KMS-11 (cell line): ENCODE measurements at regions not wholly inside any gene's neighbourhood (a gene's known extent, or its start where the extent isn't known, plus 50 kb on each side); places are given as distances from the start of the nearest gene placed in this dataset.

ENCODE experiments used
- H2AFZ ChIP-seq: fragments of 200-600 bp; sonication (generic); 2 replicates; pipeline ENCODE4 v1.6.1; 2016; ENCODE audit warnings: antibody characterized with exemption, mixed run types, low read depth
- H3K27ac ChIP-seq: fragments of 200-600 bp; sonication (generic); 2 replicates; pipeline ENCODE4 v1.6.1; 2016; ENCODE audit warnings: mild to moderate bottlenecking, mixed run types
- H3K27me3 ChIP-seq: fragments of 200-600 bp; sonication (generic); 2 replicates; pipeline ENCODE4 v1.6.1; 2017; ENCODE audit warnings: mild to moderate bottlenecking, low read depth, mixed run types, moderate library complexity; ENCODE audit not compliant: insufficient read depth
- H3K36me3 ChIP-seq: fragments of 200-600 bp; sonication (generic); 2 replicates; pipeline ENCODE4 v1.6.1; 2017; ENCODE audit warnings: mild to moderate bottlenecking, mixed run types; ENCODE audit not compliant: insufficient read depth
- H3K4me1 ChIP-seq: fragments of 200-600 bp; sonication (generic); 2 replicates; pipeline ENCODE4 v1.6.1; 2016; ENCODE audit warnings: mild to moderate bottlenecking, low read depth, mixed run types; ENCODE audit not compliant: poor library complexity, severe bottlenecking
- H3K4me2 ChIP-seq: fragments of 200-600 bp; sonication (generic); 2 replicates; pipeline ENCODE4 v1.7.0; 2016; ENCODE audit warnings: mild to moderate bottlenecking, mixed run types
- H3K4me3 ChIP-seq: fragments of 200-600 bp; sonication (generic); IDR thresholded peaks from 2 replicates; pipeline ENCODE4 v1.6.1; 2017; ENCODE audit warnings: low read depth, low read length, mixed read lengths; ENCODE audit not compliant: insufficient read depth
- H3K79me2 ChIP-seq: fragments of 200-600 bp; sonication (generic); 2 replicates; pipeline ENCODE4 v1.6.1; 2016; ENCODE audit warnings: low read depth, mixed run types; ENCODE audit not compliant: insufficient read depth
- H3K9ac ChIP-seq: fragments of 200-600 bp; sonication (generic); 2 replicates; pipeline ENCODE4 v1.6.1; 2016; ENCODE audit warnings: mild to moderate bottlenecking, mixed run types
- H4K20me1 ChIP-seq: fragments of 200-600 bp; sonication (generic); 2 replicates; pipeline ENCODE4 v1.6.1; 2016; ENCODE audit warnings: mild to moderate bottlenecking, mixed run types; ENCODE audit not compliant: insufficient read depth
- CTCF ChIP-seq: fragments of 200-600 bp; sonication (generic); conservative IDR thresholded peaks from 2 replicates; pipeline ENCODE4 v1.6.1; 2017; ENCODE audit warnings: low read depth, mild to moderate bottlenecking, antibody characterized with exemption, low read length, moderate library complexity, mixed read lengths

DNA sequence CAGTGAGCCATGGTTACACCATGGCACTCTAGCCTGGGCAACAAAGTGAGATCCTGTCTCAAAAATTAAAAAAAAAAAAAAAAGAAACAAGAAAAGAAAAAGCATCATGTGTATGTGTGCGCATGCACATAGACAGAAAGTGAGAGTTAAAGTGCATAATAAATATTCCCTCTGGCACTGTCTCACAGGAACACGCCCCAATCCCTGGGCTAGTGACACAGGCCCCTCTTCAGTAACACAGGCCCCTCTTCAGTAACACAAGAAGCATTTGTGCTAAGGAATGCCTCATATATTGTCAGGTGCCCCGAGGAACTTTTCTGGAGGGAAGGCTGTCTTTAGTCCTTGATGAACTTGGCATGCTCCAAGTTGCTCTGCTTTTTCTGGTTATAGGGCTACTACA is 57.5 kb downstream of the RPL27A start:
- no peaks in the 10 kb centered on the region for H3K27me3 ChIP-seq
- H2AFZ ChIP-seq: no peak overlapping the region
- H4K20me1 ChIP-seq: no peaks in the 10 kb centered on the region
- H3K4me2 ChIP-seq: no peak overlapping the region
- H3K27ac ChIP-seq: no peak overlapping the region
- H3K4me1 ChIP-seq: no peaks in the 10 kb centered on the region
- H3K9ac ChIP-seq: no peak overlapping the region
- no peak overlapping the region for H3K4me3 ChIP-seq
- H3K36me3 ChIP-seq: no peaks in the 10 kb centered on the region
- no peaks in the 10 kb centered on the region for H3K79me2 ChIP-seq
- TF ChIP-seq CTCF: no peak

GRCh38 chr11:8744423-8744822 is 61.8 kb downstream of the RPL27A start:
- Histone ChIP-seq H3K4me3 (no peak overlapping the region), H3K9ac (no peak overlapping the region), H3K36me3 (no peaks in the 10 kb centered on the region), H3K27me3 (no peaks in the 10 kb centered on the region), H3K4me1 (no peaks in the 10 kb centered on the region), H3K79me2 (no peaks in the 10 kb centered on the region), H2AFZ (no peak overlapping the region), H3K27ac (no peak overlapping the region), H4K20me1 (no peaks in the 10 kb centered on the region), H3K4me2 (no peak overlapping the region)
- no peak for TF ChIP-seq CTCF

- Histone ChIP-seq H3K4me2 (no peak overlapping the region), H3K79me2 (no peaks in the 10 kb centered on the region), H3K9ac (no peak overlapping the region), H3K4me3 (no peak overlapping the region), H3K27ac (no peak overlapping the region), H4K20me1 (no peaks in the 10 kb centered on the region), H3K36me3 (no peaks in the 10 kb centered on the region), H3K27me3 (no peaks in the 10 kb centered on the region), H3K4me1 (no peaks in the 10 kb centered on the region), H2AFZ (no peak overlapping the region)
- TF ChIP-seq CTCF: no peak
Observed at GRCh38 chr11:8745431-8746253, 63.0 kb downstream of the RPL27A start.

DNA sequence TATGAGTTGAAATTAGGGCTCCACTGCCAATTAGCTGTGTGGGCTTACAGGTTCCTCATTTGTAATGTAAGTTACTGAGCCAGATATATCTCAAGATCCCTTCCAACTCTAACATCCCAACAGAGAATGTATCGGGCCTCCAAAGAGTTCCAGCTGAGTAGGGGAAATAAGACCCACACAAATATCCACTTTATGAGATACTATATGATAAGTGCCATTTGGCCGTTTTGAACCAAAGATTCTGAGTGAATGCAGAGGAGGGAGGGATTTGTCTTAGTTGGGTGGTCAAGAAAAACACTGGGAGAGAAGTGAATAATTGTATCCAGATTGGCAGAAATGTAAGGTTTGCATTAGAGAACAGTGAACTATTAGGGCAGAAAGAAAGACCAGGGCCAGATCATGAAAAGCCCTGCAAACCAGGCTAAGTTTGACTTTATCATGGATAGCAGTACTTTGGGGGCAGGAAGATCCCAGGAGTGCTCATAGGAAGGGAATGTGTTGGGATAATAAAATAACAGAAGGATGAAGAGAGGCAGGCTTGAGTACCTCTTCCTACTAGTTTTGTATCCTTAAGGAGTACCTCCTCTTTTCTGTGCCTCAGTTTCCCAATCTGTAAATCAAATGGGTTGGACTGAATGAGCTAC is 63.9 kb downstream of the RPL27A start:
- H4K20me1 ChIP-seq: no peaks in the 10 kb centered on the region
- H3K4me3 ChIP-seq: no peak overlapping the region
- no peak overlapping the region for H3K9ac ChIP-seq
- no peak for TF ChIP-seq CTCF
- H3K36me3 ChIP-seq: no peaks in the 10 kb centered on the region
- no peaks in the 10 kb centered on the region for H3K4me1 ChIP-seq
- H3K4me2 ChIP-seq: no peak overlapping the region
- no peaks in the 10 kb centered on the region for H3K79me2 ChIP-seq
- no peak overlapping the region for H3K27ac ChIP-seq
- H2AFZ ChIP-seq: no peak overlapping the region
- H3K27me3 ChIP-seq: no peaks in the 10 kb centered on the region
